ENCODE measurements at regions not wholly inside any gene's neighbourhood (a gene's known extent, or its start where the extent isn't known, plus 50 kb on each side); places are given as distances from the start of the nearest gene placed in this dataset.
A peak's percentile ranks its signal among the peaks of the same experiment; 100 is the strongest.

GRCh38 chr7:36047091-36047658 lies 105.9 kb upstream of the EEPD1 start:
- TF ChIP-seq CTCF (IDR thresholded peaks at IDR 0.05), result peak; percentile 63
- TF ChIP-seq ZFX (IDR thresholded peaks at IDR 0.05; ENCODE audit: borderline replicate concordance), result no peak

Measured in 22Rv1 (cell line).